GM23338 (cell line): ENCODE measurements at regions not wholly inside any gene's neighbourhood (a gene's known extent, or its start where the extent isn't known, plus 50 kb on each side); places are given as distances from the start of the nearest gene placed in this dataset.

Source experiments
- EZH2 ChIP-seq: fragments of 200-600 bp; sonication (generic); IDR thresholded peaks from one replicate; pipeline ENCODE4 v1.8.0; 2017; ENCODE audit warnings: antibody characterized with exemption, mild to moderate bottlenecking, low read depth; ENCODE audit not compliant: unreplicated experiment
- STAT1 ChIP-seq: IDR thresholded peaks from one replicate; pipeline ENCODE4 v1.6.1; 2016; ENCODE audit warnings: antibody characterized with exemption; ENCODE audit not compliant: unreplicated experiment
- TF ChIP-seq, protein P1 (sequence below): fragments of 250-450 bp; sonication (Bioruptor Pico); IDR thresholded peaks from 2 replicates; pipeline ENCODE4 v1.5.0; 2020; ENCODE audit warnings: mild to moderate bottlenecking, moderate library complexity
- TF ChIP-seq, protein P2 (sequence below): IDR thresholded peaks from one replicate; pipeline ENCODE4 v1.6.1; 2018; ENCODE audit warnings: antibody characterized with exemption; ENCODE audit not compliant: unreplicated experiment
- TF ChIP-seq, protein P3 (sequence below): IDR thresholded peaks from 2 replicates; pipeline ENCODE4 v1.6.1; 2016; ENCODE audit warnings: antibody characterized with exemption

DNA sequence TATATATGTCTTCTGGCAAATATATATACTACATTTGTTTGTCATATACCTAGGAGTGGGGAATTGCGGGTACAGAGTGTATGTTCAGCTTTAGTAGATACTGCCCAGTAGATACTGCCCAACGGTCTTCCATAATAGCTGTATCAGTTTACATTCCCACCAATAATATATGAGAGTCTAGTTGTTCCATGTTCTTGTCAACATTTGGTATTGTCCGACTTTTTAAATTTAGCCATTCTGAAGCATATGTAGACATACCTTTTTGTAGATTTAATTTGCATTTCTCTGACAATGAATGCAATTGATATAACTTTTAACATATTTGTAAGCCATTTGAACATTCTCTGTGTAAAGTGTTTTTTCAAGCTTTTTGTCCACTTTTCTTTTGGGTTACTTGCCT lies 99.0 kb upstream of the HIVEP3 start (continued):
- TF ChIP-seq, protein P1, sequence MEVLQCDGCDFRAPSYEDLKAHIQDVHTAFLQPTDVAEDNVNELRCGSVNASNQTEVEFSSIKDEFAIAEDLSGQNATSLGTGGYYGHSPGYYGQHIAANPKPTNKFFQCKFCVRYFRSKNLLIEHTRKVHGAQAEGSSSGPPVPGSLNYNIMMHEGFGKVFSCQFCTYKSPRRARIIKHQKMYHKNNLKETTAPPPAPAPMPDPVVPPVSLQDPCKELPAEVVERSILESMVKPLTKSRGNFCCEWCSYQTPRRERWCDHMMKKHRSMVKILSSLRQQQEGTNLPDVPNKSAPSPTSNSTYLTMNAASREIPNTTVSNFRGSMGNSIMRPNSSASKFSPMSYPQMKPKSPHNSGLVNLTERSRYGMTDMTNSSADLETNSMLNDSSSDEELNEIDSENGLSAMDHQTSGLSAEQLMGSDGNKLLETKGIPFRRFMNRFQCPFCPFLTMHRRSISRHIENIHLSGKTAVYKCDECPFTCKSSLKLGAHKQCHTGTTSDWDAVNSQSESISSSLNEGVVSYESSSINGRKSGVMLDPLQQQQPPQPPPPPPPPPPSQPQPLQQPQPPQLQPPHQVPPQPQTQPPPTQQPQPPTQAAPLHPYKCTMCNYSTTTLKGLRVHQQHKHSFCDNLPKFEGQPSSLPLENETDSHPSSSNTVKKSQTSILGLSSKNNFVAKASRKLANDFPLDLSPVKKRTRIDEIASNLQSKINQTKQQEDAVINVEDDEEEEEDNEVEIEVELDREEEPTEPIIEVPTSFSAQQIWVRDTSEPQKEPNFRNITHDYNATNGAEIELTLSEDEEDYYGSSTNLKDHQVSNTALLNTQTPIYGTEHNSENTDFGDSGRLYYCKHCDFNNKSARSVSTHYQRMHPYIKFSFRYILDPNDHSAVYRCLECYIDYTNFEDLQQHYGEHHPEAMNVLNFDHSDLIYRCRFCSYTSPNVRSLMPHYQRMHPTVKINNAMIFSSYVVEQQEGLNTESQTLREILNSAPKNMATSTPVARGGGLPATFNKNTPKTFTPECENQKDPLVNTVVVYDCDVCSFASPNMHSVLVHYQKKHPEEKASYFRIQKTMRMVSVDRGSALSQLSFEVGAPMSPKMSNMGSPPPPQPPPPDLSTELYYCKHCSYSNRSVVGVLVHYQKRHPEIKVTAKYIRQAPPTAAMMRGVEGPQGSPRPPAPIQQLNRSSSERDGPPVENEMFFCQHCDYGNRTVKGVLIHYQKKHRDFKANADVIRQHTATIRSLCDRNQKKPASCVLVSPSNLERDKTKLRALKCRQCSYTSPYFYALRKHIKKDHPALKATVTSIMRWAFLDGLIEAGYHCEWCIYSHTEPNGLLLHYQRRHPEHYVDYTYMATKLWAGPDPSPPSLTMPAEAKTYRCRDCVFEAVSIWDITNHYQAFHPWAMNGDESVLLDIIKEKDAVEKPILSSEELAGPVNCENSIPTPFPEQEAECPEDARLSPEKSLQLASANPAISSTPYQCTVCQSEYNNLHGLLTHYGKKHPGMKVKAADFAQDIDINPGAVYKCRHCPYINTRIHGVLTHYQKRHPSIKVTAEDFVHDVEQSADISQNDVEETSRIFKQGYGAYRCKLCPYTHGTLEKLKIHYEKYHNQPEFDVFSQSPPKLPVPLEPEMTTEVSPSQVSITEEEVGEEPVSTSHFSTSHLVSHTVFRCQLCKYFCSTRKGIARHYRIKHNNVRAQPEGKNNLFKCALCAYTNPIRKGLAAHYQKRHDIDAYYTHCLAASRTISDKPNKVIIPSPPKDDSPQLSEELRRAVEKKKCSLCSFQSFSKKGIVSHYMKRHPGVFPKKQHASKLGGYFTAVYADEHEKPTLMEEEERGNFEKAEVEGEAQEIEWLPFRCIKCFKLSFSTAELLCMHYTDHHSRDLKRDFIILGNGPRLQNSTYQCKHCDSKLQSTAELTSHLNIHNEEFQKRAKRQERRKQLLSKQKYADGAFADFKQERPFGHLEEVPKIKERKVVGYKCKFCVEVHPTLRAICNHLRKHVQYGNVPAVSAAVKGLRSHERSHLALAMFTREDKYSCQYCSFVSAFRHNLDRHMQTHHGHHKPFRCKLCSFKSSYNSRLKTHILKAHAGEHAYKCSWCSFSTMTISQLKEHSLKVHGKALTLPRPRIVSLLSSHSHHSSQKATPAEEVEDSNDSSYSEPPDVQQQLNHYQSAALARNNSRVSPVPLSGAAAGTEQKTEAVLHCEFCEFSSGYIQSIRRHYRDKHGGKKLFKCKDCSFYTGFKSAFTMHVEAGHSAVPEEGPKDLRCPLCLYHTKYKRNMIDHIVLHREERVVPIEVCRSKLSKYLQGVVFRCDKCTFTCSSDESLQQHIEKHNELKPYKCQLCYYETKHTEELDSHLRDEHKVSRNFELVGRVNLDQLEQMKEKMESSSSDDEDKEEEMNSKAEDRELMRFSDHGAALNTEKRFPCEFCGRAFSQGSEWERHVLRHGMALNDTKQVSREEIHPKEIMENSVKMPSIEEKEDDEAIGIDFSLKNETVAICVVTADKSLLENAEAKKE (CRISPR knock-in tag), result no peak
- no peak for TF ChIP-seq STAT1
- TF ChIP-seq EZH2, result no peak
- TF ChIP-seq, protein P2, sequence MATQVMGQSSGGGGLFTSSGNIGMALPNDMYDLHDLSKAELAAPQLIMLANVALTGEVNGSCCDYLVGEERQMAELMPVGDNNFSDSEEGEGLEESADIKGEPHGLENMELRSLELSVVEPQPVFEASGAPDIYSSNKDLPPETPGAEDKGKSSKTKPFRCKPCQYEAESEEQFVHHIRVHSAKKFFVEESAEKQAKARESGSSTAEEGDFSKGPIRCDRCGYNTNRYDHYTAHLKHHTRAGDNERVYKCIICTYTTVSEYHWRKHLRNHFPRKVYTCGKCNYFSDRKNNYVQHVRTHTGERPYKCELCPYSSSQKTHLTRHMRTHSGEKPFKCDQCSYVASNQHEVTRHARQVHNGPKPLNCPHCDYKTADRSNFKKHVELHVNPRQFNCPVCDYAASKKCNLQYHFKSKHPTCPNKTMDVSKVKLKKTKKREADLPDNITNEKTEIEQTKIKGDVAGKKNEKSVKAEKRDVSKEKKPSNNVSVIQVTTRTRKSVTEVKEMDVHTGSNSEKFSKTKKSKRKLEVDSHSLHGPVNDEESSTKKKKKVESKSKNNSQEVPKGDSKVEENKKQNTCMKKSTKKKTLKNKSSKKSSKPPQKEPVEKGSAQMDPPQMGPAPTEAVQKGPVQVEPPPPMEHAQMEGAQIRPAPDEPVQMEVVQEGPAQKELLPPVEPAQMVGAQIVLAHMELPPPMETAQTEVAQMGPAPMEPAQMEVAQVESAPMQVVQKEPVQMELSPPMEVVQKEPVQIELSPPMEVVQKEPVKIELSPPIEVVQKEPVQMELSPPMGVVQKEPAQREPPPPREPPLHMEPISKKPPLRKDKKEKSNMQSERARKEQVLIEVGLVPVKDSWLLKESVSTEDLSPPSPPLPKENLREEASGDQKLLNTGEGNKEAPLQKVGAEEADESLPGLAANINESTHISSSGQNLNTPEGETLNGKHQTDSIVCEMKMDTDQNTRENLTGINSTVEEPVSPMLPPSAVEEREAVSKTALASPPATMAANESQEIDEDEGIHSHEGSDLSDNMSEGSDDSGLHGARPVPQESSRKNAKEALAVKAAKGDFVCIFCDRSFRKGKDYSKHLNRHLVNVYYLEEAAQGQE, result no peak
- TF ChIP-seq, protein P3, sequence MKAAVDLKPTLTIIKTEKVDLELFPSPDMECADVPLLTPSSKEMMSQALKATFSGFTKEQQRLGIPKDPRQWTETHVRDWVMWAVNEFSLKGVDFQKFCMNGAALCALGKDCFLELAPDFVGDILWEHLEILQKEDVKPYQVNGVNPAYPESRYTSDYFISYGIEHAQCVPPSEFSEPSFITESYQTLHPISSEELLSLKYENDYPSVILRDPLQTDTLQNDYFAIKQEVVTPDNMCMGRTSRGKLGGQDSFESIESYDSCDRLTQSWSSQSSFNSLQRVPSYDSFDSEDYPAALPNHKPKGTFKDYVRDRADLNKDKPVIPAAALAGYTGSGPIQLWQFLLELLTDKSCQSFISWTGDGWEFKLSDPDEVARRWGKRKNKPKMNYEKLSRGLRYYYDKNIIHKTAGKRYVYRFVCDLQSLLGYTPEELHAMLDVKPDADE, result no peak
